HFF-Myc (cell line): ENCODE measurements at regions not wholly inside any gene's neighbourhood (a gene's known extent, or its start where the extent isn't known, plus 50 kb on each side); places are given as distances from the start of the nearest gene placed in this dataset.
"Not testable (repeated sequence)": the region's sequence is repeated elsewhere in the genome, so short reads cannot be mapped to it uniquely, and the experiment has no call there.

Experiments used
- DNase-seq: peaks from one replicate; pipeline ENCODE4 v3.0.0-alpha.2; 2011; ENCODE audit warnings: low read depth; ENCODE audit errors: extremely low read depth
- H3K4me3 ChIP-seq: replicated peaks from 2 replicates; pipeline ENCODE4 v1.5.1; 2011; ENCODE audit warnings: low read depth, mild to moderate bottlenecking, control low read depth, low read length
- TF ChIP-seq, protein P1 (sequence below): IDR thresholded peaks from 2 replicates; pipeline ENCODE4 v1.5.1; 2012; ENCODE audit warnings: mild to moderate bottlenecking, low read depth, low read length, control low read depth; ENCODE audit errors: missing control alignments

DNA sequence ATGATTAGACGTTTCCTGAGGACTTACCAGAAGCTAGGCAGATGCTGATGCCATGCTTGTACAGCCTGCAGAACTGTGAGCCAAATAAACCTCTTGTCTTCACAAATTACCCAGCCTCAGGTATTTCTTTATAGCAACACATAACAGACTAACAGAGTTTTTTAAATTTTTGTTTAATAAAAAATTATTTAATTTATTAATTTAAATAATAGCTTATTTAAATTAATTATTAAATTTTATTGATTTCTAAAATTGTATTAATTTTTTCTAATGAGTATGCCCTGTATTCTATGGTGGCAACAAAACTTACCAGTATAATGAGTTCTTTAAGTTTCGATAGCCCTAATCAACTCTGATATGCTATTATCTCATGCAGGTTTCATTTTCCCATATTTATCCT, 259.8 kb downstream of the IKZF2 start:
- H3K4me3 ChIP-seq, result no peak overlapping the region
- TF ChIP-seq, protein P1, sequence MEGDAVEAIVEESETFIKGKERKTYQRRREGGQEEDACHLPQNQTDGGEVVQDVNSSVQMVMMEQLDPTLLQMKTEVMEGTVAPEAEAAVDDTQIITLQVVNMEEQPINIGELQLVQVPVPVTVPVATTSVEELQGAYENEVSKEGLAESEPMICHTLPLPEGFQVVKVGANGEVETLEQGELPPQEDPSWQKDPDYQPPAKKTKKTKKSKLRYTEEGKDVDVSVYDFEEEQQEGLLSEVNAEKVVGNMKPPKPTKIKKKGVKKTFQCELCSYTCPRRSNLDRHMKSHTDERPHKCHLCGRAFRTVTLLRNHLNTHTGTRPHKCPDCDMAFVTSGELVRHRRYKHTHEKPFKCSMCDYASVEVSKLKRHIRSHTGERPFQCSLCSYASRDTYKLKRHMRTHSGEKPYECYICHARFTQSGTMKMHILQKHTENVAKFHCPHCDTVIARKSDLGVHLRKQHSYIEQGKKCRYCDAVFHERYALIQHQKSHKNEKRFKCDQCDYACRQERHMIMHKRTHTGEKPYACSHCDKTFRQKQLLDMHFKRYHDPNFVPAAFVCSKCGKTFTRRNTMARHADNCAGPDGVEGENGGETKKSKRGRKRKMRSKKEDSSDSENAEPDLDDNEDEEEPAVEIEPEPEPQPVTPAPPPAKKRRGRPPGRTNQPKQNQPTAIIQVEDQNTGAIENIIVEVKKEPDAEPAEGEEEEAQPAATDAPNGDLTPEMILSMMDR, result no peak
- DNase-seq, result no peak

GRCh38 chr2:212882626-212883025, 268.8 kb downstream of the IKZF2 start:
- no peak for DNase-seq
- no peak overlapping the region for H3K4me3 ChIP-seq
- TF ChIP-seq, protein P1, result no peak

DNA sequence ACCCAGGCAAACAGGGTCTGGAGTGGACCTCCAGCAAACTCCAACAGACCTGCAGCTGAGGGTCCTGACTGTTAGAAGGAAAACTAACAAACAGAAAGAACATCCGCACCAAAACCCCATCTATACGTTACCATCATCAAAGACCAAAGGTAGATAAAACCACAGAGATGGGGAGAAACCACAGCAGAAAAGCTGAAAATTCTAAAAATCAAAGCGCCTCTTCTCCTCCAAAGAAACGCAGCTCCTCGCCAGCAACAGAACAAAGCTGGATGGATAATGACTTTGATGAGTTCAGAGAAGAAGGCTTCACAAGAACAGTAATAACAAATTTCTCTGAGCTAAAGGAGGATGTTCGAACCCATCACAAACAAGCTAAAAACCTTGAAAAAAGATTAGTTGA, 274.9 kb downstream of the IKZF2 start:
- DNase-seq, H3K4me3 ChIP-seq: not testable (repeated sequence)

DNA sequence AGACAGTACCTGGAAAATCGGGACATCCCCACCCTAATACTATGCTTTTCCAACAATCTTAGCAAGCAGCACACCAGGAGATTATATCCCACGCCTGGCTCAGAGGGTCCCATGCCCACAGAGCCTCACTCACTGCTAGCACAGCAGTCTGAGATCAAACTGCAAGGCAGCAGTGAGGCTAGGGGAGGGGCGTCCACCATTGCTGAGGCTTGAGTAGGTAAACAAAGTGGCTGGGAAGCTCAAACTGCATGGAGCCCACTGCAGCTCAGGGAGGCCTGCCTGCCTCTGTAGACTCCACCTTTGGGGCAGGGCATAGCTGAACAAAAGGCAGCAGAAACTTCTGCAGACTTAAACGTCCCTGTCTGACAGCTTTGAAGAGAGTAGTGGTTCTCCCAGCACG, 275.5 kb downstream of the IKZF2 start:
- H3K4me3 ChIP-seq, DNase-seq: not testable (repeated sequence)

DNA sequence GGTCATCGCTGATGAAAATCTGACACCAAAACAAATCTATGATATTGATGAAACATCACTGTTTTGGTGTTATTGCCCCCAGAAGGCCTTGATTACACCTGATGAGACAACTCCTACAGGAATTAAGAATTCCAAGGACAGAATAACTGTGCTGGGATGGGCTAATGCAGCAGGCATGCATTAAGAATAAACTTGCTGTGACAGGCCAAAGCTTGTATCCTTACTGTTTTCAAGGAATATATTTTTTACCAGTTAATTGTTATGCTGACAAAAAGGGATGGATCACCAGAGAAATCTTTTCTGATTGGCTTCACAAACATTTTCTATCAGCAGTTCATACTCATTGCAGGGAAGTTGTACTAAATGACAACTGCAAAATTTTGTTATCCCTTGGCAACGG, 278.2 kb downstream of the IKZF2 start:
- no peak overlapping the region for H3K4me3 ChIP-seq
- no peak for DNase-seq
- TF ChIP-seq, protein P1, result no peak

DNA sequence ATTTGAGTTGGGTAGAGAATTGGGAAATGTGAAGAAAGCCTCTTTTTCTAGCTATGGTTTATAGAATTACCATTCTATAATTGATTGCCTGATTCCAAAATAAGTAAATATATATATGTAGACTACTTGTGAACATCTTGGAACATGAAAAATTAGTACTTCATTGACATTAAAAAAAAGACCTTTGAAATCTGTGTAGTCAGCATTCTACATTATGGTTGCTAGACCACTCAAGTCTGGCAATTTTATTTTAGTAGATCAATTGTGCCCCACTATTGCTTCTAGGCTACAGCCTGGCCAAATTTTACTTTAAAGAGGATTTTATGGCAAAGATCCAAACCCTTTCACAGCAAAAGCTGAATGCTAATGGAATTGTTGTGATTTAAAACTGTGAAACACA, 279.8 kb downstream of the IKZF2 start:
- TF ChIP-seq, protein P1, result no peak
- no peak overlapping the region for H3K4me3 ChIP-seq

DNA sequence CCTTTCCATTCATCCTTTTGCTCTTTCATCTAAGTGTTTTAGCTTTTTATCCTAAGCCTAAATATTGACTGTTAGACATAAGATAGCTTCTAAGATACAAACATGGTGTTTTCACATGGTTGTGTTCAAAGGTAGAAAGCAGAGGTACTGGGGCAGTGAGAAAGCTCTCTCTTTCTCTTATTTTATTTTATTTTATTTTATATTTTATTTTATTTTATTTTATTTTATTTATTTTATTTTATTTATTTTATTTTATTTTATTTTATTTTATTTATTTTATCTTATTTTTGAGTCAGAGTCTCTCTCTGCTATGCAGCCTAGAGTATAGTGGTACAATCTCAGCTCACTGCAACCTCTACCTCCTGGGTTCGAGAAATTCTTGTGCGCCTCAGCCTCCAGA, 287.2 kb downstream of the IKZF2 start:
- TF ChIP-seq, protein P1, result no peak
- no peak overlapping the region for H3K4me3 ChIP-seq
- no peak for DNase-seq

More for the DNA sequence above, 279.8 kb downstream of the IKZF2 start:
- DNase-seq, result no peak

DNA sequence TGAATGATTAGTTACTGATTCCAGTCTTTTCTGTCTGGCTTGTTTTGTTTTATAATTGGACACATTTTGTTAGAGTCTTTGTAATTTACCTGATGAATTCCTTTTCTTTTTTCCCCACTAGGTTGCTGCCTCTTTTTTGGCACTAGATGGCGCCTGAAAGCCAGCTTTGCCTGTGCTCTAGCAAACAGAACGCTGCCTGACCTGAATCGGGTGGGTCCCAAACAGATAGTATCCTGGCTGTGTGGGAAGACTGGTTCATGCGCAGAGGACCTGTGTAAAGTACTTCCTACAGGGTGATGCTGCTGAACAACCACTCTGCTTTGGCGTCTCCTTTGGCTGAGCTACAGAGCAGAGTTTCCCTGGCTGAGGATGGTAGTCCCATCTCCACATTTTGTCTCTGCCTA, 288.2 kb downstream of the IKZF2 start:
- no peak overlapping the region for H3K4me3 ChIP-seq
- no peak for DNase-seq
- TF ChIP-seq, protein P1, result peak; percentile 43
